ENCODE measurements at regions not wholly inside any gene's neighbourhood (a gene's known extent, or its start where the extent isn't known, plus 50 kb on each side); places are given as distances from the start of the nearest gene placed in this dataset.

DNA sequence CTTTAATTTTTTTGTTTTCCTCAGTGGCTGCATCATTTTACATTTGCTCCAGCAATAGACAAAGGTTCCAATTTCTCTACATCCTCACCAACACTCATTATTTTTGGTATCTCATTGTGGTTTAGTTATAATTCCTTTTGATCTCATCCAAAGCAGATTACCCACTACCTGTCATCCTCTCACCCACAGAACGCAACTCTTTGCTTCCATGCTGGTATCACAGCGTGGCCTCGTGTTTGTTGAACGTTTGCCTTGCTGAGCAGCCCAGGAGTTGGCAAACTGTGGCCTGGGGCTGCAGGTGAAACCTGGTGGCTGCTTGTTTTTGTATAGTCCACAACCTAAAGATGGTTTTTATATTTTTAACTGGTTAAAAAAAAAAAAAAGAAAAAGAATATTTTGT is 181.9 kb downstream of the BCAS1 start:
- TF ChIP-seq, protein P1, sequence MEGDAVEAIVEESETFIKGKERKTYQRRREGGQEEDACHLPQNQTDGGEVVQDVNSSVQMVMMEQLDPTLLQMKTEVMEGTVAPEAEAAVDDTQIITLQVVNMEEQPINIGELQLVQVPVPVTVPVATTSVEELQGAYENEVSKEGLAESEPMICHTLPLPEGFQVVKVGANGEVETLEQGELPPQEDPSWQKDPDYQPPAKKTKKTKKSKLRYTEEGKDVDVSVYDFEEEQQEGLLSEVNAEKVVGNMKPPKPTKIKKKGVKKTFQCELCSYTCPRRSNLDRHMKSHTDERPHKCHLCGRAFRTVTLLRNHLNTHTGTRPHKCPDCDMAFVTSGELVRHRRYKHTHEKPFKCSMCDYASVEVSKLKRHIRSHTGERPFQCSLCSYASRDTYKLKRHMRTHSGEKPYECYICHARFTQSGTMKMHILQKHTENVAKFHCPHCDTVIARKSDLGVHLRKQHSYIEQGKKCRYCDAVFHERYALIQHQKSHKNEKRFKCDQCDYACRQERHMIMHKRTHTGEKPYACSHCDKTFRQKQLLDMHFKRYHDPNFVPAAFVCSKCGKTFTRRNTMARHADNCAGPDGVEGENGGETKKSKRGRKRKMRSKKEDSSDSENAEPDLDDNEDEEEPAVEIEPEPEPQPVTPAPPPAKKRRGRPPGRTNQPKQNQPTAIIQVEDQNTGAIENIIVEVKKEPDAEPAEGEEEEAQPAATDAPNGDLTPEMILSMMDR (IDR thresholded peaks at IDR 0.05) = no peak
- TF ChIP-seq POLR2A (IDR thresholded peaks at IDR 0.05) = no peak

Data from body of pancreas (tissue), 4 donors.